HG02588 (cell line): ENCODE measurements at regions not wholly inside any gene's neighbourhood (a gene's known extent, or its start where the extent isn't known, plus 50 kb on each side); places are given as distances from the start of the nearest gene placed in this dataset.
"Not testable (repeated sequence)": the region's sequence is repeated elsewhere in the genome, so short reads cannot be mapped to it uniquely, and the experiment has no call there.

Experiments used
- ATAC-seq: cut with Tn5 transposase; IDR thresholded peaks from one replicate; pipeline ENCODE4 v1.9.1; 2021; ENCODE audit warnings: mild to moderate bottlenecking, moderate library complexity; ENCODE audit not compliant: unreplicated experiment

DNA sequence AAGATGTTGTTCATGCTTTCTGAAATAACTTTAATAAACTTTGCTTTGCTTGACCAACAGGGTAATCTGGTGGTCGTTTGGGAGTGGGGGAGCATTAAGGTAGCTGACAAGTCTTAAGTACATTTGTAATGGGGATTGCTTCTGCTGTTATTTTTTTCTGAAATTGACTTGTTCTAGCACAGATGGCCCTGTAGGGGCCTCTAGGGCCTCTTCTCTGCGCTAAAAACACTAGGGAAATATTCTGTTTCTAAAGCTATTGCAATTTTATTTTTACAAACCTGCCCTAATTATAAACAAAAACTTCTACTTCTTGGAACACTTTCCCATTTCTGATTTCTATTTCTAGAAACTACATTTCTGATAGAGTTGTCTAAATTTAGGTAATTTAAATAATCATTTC lies 191.3 kb upstream of the KCNJ3 start:
- ATAC-seq: no peak

DNA sequence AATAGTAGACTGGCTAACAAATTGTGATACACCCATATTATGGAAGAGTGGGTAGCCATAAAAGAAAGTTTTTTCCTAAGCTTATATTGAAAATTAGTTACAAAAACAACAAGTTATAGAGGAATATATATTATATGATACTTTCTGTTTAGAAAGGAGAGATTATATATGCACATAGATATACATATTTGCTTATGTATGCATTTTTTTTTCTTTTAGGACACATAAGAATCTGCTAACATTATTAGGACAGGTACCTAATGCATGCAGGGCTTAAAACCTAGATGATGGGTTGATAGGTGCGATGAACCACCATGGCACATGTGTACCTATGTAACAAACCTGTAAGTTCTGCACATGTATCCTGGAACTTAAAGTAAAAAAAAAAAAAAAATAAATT lies 179.6 kb upstream of the KCNJ3 start:
- no peak for ATAC-seq

DNA sequence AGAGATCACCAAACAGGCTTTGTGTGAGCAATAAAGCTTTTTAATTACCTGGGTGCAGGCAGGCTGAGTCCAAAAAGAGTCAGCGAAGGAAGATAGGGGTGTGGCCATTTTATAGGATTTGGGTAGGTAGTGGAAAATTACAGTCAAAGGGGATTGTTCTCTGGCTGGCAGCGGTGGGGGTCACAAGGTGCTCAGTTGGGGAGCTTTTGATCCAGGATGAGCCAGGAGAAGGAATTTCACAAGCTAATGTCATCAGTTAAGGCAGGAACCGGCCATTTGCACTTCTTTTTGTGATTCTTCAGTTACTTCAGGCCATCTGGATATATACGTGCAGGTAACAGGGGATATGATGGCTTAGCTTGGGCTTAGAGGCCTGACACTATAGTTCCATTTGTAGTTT lies 177.5 kb upstream of the KCNJ3 start:
- not testable (repeated sequence) for ATAC-seq

DNA sequence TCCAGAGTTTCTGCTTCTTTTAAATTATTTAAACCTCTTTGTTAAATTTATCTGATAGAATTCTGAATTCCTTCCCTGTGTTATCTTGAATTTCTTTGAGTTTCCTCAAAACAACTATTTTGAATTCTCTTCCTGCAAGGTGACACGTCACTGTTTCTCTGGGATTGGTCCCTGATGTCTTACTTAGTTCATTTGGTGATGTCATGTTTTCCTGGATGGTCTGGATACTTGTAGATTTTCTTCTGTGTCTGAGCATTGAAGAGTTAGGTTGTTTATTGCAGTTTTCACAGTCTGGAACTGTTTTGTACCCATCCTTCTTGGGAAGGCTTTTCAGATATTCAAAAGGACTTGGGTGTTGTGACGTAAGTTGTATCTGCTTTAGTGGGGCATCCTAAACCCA lies 172.3 kb upstream of the KCNJ3 start:
- no peak for ATAC-seq

DNA sequence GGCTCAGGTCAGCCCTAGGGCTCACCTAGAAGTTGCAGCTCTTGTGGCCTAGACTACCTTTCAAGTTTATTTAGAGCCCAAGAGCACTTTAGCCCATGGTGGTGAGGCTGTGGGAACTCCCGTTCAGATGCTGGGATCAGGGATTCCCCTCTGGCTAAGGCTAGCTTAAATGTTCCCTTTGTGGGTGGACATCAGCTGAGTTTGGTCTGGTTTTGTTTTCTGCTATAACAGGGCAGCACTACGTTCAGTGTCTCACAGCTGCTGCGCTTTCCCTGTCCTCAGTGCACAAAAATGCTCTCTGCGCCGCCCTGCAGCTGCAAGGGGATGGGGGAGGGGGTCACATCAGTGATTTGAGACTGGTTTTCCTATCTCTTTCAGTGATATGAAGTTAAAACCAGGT lies 170.5 kb upstream of the KCNJ3 start:
- peak; percentile 52 for ATAC-seq

DNA sequence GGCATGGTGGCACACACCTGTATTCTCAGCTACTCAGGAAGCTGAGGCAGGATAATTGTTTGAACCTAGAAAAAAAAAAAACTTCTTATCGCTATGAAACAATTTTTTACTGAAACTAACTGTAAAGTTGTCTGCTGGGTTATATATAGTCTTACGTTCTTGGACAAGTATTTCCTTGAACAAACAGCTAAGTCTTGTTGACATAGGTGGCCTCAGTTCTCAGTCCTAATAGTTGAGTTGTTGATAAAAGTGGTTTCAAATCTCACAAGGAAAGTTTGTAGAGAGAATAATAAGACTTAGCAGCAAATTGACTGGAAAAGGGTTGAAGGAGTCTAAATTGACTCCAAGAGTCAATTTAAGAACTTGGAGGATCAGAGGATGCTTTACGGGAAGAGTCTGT lies 166.5 kb upstream of the KCNJ3 start:
- no peak for ATAC-seq

DNA sequence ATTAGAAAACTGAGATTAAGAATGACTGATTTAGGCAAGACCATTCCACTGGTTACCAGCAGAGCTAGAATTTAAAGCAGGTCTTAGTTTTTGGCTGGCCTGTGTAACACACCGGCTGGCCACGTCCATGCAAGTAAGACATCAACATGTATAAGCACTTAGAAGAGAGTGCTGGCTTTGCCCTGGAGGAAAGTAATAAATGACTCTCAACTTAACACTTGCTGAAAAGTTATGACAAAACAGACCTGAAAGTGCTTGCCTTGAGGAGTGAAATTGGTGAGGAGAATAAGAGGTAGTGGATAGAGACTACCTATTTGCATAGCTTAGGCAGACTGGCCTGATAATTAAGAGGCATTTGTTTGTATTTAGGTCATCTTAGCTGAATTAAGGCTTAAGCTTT lies 165.7 kb upstream of the KCNJ3 start:
- ATAC-seq: no peak

DNA sequence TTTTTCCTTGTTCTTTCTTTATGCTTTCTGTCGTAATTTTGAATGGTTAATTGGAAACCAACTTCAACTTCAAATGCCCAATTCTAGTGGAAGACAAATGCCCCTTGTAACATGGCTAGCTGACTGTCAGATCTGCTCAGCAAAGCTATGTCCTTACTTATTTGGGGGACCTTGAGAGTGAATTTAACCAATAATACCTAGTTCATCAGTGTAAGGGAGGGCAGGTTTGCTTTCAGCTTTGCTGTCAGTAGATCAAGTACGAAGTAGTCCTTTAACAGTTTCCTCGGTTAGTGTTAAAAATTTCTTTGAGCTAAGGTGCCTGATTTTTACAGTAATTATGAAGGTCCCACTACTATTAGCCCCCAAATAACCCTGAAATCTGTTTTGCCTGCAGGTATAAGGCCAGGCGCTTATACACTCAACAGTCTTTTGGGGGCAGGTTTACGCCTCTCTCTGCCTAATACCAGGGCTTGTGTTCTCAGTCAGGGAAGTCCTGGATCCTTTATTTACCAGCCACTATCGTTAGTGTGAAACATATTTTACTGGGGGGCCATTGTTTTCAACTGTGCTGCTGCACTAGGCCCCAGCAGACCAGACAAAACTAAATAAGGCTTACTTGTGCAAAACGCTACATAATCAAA lies 165.1 kb upstream of the KCNJ3 start:
- ATAC-seq: no peak

DNA sequence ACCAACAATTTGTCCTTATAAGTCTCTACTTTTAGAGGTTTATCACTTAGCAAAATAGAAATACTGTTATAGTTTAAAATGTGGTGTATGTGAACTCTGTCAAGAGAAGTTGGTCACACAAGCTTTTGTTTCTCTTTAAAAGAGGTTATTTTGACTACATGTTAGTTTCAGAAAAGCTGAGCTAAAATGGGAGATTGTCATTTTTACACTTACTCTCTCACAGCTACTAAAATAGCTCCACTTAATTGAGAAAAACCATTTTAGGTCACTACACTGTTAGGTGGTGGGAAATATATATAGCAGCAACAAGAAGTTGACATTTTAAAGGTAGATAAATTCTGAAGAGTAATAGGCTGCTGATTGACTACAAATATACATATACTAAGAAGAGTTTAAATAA lies 161.5 kb upstream of the KCNJ3 start:
- peak; percentile 41 for ATAC-seq

DNA sequence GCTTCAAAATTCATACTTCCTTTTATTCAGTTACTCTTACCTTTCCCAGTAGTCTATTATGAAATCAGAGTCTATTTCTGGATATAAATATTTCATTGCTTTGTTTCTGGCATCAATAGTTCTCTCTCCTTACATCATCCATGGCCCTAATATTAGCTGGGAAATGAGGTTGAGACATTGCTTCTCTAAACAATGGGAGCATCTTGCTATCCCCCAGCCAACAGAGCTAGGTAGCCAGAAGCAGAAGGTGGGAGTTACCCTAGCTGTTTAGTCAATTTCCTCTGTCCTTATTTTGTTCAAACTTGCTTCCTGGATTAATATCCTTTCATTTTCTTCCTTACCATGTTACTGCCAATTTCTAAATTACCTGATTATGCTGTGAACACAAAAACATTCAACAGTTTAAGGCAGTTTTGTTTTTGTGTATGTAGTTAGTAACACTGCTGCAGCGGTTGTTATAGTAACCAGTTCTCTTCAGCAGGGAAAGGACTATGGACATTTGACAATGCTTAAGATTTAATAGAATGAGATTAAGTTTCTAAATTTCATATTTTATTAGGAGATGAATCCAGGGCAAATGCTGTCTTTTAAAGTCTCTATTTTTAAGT lies 160.5 kb upstream of the KCNJ3 start:
- ATAC-seq: no peak

DNA sequence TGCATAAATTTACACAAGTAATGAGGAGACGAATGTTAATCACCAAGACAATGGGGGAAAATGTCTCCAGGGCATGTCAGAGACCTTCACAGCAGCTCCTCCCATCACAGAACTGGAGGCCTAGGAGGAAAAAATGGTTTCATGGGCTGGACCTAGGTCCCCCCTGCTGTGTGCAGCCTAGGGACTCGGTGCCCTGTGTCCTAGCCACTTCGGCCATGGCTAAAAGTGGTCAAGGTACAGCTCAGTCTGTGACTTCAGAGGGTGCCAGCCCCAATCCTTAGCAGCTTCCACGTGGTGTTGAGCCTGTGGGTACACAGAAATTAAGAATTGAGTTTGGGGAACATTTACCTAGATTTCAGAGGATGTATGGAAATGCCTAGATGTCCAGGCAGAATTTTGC lies 152.2 kb upstream of the KCNJ3 start:
- ATAC-seq: no peak

DNA sequence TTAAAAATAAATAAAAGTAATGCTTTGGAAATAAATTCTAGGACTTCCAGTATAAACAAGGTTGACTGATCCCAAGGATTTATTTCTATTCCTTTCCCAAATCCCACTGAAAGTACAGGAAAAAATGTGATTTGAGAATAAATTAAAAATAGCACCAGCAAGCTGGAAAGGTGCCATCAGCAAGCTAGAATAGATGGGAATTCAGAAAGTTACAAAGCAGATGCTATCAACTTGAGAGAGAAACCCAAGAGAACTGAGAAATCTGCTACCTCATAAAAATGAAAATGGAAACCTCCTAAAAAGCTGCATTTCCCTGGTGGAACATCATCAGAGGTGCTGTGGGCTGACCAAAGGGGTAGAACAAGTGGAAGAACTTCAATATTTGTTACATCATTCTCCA lies 148.6 kb upstream of the KCNJ3 start:
- no peak for ATAC-seq

DNA sequence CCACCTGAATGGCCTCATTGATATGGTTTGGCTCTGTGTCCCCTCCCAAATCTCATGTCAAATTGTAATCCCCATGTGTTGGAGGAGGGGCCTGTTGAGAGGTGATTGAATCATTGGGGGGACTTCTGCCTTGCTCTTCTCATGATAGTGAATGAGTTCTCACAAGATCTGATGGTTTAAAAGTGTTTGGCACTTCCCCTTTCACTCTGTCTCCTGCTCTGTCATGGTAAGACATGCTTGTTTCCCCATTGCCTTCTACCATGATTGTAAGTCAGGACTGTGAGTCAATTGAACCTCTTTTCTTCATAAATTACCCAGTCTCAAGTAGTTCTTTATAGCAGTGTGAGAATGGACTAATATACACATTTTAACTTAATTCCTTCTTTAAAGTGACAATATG lies 146.8 kb upstream of the KCNJ3 start:
- no peak for ATAC-seq

DNA sequence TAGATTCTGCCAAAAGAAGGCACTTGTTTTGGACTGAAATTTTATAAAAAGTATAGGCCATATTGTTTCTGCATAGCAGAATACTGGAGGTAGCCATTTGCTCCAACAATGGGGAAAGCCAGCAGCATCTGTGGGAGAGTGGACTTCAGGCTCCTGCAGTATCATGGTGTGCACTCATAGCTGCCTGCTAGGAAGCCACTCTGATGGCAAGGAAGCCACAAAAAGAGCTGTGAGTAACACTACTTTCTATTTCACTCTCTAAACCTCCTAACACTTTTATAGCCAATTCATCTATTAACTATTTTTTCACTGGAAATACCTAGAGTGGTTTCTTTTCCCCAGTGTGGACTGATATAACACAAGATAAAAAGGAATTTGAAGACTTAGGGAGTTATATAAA lies 144.4 kb upstream of the KCNJ3 start:
- peak; percentile 56 for ATAC-seq

DNA sequence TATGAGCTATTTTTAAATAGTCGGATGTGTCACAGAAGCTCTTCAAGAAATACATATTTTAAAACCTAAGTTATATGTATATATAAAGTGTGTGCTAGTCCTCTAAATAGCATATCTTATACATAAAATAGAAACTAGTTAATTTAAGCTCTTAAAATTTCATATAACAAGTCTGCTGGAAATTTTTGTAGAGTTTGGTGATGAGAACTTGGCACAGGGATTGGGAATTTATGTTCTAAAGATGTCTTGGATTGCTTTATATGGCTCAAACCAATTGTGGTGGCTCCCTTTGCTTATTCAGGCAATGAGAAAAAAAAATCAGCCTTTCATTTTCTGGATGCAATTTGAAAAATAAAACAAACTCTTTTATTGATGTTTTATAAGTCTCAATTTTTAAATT lies 142.8 kb upstream of the KCNJ3 start:
- ATAC-seq: no peak

DNA sequence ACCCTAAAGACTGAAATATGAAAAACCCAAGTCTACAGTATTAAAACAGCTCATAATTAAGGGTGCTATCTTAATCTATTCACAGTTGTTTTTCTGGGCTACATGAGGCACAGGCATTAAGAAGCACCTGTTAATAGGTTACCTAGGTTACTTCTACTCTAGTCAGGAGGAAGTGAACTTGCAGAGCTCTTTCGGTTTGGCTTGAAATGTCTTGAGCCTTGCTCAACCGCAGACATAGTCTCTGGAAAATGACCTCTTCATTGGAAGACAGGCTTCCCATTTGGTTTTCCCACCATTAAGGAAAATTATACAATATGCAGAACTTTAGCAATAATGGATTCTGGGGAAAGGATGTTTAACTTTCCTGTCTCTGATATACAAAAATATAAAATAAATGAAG lies 142.3 kb upstream of the KCNJ3 start:
- ATAC-seq: no peak

DNA sequence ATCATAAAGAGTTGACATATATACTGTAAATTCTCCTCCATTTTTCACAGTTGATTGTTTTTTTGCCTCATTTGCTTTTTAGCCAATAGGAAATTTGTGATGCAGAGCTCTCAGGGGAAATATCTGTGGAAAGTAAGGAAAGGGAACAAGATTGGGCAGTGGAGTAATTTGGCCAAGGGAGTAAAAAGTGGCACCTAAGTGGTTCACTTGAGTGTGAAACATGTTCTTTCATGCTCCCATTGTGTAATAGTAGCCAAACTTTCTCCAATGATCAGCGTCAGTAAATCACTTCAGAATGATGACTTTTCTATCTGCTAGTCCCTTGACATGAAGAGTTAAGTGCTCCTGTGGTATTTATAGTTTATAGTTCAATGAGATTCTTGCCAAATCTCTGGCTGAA lies 141.9 kb upstream of the KCNJ3 start:
- ATAC-seq: no peak

DNA sequence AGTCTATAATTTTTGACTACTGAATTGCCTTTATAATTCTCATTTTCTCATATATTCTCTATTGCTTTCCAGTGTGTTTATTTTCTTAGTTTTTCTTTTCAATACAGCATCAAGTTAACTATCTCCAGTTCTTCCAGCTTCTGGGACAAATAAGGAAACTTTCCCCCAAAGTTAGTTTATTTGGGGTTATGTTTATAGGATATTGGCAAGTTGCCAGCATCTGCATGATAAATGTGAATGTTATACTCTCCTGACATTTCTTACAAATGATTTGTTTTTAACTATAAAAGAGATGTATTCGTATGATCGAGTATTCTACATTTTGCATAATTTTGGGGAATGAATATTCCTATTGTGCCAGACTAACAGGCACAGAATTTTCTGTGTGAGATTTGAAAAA lies 140.6 kb upstream of the KCNJ3 start:
- ATAC-seq: no peak

DNA sequence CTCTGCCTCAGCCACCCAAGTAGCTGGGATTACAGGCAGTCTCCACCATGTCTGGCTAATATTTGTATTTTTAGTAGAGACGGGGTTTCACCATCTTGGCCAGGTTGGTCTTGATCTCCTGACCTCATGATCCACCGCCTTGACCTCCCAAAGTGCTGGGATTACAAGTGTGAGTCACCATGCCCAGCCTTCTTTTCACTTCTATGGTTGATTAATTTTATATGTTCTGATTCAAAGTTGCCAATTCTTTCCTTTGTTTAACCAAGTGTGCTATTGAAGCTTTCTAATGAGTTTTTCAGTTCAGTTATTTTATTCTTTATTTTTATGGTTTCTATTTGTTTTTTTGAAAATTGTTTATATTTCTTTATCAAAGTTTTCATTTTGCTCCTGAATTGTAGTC lies 133.1 kb upstream of the KCNJ3 start:
- ATAC-seq: no peak

DNA sequence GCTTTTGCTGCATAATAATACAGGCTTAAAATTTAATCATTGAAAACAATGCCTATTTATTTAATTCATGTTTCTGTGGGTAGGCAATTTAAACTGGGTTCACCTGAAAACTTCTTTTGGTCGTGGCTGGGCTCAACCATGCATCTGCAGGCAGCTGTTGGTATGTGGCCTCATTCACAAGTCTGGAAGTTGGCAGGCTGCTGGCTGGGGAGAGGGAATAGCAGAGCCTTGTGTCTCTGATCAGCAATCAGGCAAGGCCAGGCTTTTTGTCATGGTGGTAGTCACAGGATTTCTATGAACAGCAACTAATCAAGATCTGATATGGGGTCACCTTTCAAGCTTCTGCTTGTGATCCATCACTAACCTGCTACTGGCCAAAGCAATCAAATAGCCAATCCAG lies 130.1 kb upstream of the KCNJ3 start:
- ATAC-seq: no peak

DNA sequence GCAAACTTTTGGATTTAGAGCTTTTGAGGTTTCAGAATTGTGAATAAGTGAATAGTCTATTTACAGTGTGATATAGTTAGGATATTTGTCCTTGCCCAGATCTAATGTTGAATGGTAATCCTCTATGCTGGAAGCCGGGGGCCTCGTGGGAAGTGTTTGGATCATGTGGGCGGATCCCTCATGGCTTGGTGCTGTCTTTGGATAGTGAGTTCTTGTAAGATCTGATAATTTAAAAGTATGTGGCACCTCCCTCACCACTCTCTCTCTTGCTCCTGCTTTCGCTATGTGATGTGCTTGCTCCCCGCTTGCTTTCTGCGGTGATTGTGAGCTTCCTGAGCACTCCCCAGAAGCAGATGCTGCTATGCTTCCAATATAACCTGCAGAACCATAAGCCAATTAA lies 128.0 kb upstream of the KCNJ3 start:
- no peak for ATAC-seq

DNA sequence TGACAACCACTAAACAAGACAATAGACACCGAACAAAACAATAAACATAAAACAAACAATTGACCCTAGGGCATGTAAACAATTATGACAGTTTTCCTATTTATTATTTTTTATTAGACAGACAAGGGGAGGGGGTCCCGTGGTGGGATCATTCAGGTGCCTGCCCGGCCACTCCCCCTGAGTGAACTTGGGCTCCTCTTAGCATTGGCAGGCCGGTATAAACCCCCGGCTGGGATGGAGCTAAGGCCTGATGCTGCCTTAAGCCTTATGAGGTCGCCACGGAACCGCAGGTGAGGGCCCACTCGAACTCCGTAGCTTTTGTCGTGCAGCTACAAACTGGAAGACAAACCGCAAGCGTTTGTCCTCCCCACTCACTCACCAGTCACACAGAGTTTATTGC lies 121.8 kb upstream of the KCNJ3 start:
- not testable (repeated sequence) for ATAC-seq

DNA sequence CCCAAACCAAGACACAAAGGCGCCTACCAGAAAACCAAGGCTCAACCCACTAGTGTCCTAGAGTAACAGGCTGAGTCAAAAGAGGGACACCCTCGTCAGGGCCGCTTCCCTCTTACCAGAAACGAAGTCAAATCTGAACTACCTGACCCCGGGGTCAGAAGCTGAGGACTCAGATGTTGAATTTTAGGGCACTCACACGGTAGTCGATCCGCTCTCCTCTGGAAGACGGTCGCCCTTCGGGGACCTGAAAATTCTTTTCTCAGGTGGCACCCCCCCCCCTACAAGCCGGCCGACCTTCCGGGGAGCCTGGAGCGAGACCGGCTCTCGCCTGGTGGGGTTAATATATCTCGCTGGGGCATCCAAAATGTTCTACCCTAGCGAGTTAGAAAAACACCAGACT lies 121.1 kb upstream of the KCNJ3 start:
- no peak for ATAC-seq
